Fibroblast of peridontal ligament (primary cell): ENCODE measurements at regions not wholly inside any gene's neighbourhood (a gene's known extent, or its start where the extent isn't known, plus 50 kb on each side); places are given as distances from the start of the nearest gene placed in this dataset.
A peak's percentile ranks its signal among the peaks of the same experiment; 100 is the strongest.

Source experiments
- DNase-seq: peaks from one replicate; pipeline ENCODE4 v3.0.0-alpha.2; 2010; ENCODE audit errors: extremely low read depth

DNA sequence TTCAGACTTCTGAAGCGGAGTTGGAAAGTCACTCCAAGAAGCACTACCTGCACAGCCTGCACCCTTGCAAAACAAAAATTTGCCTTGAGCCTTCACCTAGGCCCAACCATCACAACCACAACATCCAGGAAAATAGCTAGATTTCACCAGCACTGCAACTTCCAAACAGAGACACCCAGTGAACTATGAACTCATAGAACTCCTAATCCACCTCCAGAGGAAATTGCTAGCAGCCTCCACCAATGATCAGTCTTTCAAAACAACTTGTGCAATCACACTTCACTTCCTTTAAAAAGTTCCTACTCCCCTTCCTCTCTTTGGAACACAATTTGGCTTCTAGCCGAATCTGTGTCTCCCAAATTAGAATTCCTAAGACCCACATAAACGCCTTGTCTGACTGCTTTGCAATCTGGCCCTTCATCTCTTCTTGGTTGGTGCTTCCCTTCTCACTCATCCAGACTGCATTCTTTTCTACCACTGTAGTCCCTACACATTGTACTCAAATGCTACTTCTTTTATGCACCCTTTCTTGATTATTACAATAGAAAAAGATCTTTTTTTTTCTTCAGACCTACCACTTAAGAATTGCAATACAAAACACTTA is 489.2 kb upstream of the ARGLU1 start:
- no peak for DNase-seq

DNA sequence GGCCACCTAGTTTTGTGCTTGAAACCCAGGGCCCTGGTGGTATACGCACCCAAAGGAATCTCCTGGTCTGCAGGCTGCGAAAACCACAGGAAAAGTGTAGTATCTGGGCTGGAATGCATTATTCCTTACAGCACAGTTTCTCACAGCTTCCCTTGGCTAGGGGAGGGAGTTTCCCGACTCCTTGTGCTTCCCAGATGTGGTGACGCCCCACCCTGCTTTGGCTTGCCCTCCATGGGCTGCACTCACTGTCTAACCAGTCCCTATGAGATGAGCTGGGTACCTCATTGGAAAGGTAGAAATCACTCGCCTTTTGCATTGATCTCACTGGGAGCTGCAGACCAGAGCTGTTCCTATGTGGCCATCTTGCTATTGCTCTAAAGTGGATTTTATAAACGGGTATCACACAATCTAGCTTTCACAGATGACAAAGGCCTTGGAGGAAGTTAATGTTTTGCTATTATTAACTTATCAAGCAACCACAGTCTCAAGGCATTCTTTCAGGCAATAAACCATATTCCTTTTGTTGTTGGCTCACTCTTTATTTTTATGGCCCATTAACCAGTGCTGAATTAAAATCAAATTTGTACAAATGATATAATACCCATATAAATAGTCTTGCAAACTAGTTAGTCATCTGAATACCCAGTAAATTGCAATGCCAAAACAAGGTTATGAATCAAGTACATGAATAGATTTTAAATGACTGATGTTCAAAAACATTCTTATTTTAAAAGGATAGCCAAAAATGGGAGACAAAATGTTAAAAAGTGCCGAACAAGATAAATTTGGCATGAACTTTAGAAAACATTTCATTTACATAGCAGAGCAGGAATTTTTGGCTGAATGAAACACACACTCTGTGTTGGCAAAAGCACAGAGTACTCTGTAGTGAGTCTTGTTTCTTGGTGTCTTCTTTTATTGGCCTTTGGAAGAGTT is 475.4 kb upstream of the ARGLU1 start:
- peak; percentile 73 for DNase-seq

DNA sequence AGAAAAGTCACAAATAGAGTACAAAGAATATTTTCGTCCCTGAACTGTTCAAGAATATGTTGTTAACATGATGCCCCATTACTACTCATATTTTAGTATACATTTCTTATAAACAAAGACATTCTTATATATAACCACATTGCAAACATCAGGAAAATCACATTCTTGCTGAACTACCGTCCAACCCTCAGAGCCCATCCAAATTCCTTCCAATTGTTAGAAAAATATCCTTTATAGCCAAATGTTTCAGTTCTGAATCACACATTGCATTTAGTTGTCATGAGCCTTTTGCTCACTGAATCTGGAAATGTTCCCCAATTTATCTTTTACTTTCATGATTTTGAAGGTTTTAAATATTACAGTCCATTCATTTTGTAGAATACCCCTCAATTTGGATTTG is 467.8 kb upstream of the ARGLU1 start:
- DNase-seq, result peak; percentile 92

DNA sequence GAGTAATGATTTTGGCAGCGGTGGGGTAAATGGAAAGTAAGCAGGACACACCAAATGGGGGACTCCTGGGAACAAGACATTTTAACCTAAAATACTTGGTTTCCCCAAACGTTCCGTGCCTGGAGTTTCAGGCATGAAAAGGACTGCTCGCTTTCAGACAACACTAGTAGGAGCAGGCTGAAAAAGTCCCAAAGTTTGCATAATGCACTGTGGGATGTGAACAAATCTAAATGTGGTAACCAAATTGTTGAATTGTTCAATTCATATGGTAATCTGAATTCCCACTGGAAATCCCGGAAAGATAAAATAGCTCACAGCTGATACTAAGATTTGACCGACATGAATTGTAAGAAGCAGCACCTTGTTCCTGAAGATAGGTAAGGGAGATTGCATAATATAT is 467.2 kb upstream of the ARGLU1 start:
- peak; percentile 78 for DNase-seq

DNA sequence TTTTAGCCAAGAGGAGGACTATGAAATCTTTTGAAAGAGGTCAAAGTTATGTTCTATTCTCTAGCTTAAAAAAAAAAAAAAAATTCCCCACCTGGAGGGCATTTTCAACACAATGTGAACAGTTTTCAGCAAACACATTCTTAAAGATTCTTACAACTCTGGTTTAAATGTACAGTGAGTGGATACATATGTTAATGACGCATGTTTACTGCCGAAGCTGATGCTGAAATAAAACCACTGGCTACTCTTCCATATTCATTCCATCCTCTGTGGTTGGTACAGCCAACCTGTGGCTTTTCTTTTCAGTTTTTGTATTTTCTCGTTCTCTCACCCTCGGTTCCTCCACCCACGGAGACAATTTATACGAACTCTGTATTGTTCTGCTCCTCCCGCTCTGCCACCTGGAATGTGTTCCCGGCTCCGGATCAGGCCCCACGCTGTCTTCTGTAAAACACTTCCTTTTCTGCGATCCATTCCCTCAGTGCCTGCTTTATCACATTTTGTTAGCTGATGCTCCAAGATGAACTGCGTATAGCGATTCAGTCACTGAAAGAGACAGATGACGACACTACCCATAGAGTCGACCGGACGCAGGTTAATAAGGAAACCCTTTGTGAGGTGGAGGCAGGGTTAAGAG is 466.4 kb upstream of the ARGLU1 start:
- no peak for DNase-seq

DNA sequence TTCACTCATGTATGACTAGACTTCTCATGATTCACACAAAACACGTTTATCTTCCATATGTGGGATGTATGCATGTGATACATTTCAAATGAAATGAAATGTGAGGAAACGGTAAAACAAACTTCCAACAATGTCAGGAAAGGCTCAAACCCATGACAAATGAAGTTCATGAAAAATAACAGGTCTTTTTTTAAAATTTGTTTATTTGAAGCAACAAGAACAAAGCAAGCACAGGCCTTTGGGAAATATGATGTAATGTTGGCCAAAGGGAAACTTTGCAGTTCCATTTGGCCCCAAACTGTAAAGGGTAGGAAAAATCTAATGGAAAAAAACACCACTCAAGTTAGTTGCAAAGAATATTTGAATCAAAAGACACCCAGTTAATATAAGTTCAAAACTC is 463.8 kb upstream of the ARGLU1 start:
- DNase-seq, result no peak

- no peak for DNase-seq
Measured at GRCh38 chr13:107028751-107029150, 460.8 kb upstream of the ARGLU1 start.

- peak; percentile 55 for DNase-seq
Measured at GRCh38 chr13:107025991-107026390, 458.1 kb upstream of the ARGLU1 start.

DNA sequence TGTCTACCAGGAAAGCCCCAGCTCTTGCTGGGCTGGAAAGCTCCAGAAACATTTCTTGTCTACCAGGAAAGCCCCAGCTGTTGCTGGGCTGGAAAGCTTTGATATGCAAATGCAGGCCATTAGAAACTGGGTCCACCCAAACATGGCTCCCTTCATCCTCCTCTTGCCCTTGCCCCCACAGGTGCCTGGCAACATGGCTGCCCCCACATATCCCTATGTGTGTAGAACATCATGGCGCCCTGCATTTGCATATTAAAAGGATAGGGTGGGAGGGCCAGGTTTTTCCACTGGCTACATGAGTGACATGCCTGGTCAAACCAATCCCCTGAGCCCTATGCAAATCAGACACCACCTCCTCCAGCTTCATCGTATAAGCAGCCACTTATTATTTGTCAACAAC is 455.4 kb upstream of the ARGLU1 start:
- no peak for DNase-seq

- DNase-seq, result no peak
Measured at GRCh38 chr13:107020393-107020792, 452.5 kb upstream of the ARGLU1 start.

GRCh38 chr13:107018285-107018684 is 450.3 kb upstream of the ARGLU1 start:
- no peak for DNase-seq

DNA sequence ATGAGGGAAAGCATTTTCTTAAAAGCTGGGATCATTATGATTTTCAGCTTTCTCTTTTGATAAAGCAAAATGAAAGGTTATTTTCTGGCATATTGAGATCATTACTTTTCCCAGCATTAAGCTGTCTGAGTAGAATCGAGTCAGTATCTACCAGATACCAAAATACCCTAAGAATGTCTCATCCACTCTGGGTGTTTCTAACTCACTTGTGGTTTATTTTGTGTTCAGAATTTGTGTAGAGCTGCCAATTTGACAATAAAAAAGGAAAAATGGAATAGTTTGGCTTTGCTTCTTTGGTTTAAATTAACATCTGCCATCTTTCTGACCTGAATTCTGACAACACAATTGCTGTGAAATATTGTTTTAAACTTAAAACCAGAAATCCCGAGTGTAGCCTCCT is 438.7 kb upstream of the ARGLU1 start:
- DNase-seq, result peak; percentile 65

DNA sequence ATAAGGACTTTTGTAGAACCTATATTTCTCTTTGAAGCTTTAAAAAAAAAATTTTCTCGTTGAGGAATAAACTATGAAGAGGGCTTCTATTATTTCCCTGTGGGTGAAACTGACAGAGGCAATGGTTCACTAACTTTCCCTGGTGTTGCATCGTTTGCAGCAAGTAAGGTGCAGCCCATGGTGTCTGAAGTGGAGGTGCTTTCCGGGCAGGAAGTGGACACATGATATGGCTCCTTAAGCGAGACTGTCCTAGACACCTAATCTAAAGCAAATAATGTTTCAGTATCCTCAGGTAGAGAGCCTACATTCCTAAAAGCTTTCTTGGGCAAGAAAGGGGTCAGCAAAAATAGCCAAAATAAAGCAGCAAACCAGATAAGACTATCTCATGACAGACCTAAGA is 437.6 kb upstream of the ARGLU1 start:
- DNase-seq, result no peak

- no peak for DNase-seq
Measured at GRCh38 chr13:107003911-107004310, 436.0 kb upstream of the ARGLU1 start.

DNA sequence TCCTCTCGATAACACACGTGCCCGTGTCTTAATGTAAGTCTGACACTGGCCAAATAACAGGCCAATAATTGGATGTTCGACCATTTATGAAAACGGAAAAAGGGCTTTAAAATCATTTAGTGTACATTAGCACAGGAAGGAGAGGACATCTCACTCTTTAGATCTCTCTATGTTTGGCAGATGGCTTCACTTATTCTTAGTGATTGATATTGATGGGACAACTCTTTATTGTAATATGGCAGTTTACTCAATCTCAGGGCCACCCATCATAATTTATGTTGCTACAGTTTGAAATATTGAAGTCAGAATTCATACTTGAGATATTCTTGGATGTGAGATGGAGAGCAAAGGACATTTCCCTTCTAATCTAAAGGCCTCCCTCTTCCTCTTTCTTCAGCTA is 430.7 kb upstream of the ARGLU1 start:
- no peak for DNase-seq

DNA sequence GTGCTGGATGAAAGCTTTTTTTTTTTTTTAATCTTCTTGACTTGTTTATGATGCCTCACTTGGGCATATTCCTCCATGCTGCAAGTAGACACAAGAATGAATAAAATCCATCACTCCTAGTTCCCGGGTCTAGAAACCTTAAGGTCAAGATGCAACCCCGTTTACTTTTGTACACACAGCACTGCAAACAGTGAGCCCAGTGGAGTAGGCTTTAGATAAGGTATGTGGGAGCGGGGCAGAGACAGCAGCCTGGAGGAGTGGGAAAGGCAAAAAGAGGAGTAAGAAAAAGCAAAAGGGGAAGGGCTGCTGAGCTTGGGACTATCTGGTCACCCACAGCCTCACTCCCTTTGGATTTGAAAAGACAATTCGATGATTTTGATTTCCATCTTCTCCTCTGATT is 429.8 kb upstream of the ARGLU1 start:
- DNase-seq, result no peak

GRCh38 chr13:106996867-106997618 is 429.1 kb upstream of the ARGLU1 start:
- DNase-seq, result peak; percentile 62

GRCh38 chr13:106990594-106990993 is 422.7 kb upstream of the ARGLU1 start:
- DNase-seq, result peak; percentile 43

DNA sequence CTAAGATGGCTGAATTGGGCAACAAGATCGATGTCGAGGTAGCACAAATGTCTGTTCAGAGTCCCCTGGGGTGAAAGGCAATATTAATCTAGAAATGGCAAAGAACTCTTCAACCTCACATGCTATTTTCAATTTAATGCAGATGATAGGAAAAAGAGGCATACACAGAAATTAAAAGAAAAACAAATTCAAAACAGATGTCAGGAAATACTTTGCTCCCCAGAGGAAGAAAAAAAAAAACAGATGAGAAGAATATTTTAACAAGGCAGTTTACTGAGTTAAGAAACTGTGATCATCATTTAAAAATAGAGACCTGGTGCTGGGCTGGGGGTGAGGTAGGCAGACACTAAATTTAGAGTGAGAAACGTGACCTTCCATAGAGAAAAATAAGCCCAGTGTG is 421.9 kb upstream of the ARGLU1 start:
- DNase-seq, result peak; percentile 62

- DNase-seq, result no peak
Measured at GRCh38 chr13:106987427-106987785, 419.5 kb upstream of the ARGLU1 start.

GRCh38 chr13:106986687-106987426 is 418.9 kb upstream of the ARGLU1 start:
- no peak for DNase-seq
